ENCODE measurements at regions not wholly inside any gene's neighbourhood (a gene's known extent, or its start where the extent isn't known, plus 50 kb on each side); places are given as distances from the start of the nearest gene placed in this dataset.

DNA sequence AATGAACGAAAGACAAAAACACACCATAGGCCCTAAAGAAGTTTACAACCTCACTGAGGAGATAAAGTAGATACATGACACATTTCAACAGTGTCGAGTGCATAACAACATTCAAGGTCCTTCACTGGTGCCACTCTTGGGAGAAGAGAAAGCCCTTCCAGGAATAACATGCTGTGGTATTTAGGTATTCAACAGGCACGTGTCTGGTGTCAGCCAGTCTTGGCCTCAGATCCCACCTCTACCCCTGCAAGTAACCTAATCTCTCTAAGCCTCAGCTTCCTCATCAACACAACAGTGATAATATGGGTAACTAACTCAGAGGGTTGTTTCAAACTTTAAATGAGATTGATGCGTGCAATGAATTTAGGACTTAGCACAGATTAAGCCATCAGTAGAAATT, 235.0 kb upstream of the ZC3H12C start:
- TF ChIP-seq, protein P1, sequence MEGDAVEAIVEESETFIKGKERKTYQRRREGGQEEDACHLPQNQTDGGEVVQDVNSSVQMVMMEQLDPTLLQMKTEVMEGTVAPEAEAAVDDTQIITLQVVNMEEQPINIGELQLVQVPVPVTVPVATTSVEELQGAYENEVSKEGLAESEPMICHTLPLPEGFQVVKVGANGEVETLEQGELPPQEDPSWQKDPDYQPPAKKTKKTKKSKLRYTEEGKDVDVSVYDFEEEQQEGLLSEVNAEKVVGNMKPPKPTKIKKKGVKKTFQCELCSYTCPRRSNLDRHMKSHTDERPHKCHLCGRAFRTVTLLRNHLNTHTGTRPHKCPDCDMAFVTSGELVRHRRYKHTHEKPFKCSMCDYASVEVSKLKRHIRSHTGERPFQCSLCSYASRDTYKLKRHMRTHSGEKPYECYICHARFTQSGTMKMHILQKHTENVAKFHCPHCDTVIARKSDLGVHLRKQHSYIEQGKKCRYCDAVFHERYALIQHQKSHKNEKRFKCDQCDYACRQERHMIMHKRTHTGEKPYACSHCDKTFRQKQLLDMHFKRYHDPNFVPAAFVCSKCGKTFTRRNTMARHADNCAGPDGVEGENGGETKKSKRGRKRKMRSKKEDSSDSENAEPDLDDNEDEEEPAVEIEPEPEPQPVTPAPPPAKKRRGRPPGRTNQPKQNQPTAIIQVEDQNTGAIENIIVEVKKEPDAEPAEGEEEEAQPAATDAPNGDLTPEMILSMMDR (CRISPR knock-in tag; IDR thresholded peaks at IDR 0.05) = no peak
- TF ChIP-seq SRF (IDR thresholded peaks at IDR 0.05; ENCODE audit: low read depth, low read length) = no peak
- TF ChIP-seq ZSCAN29 (CRISPR knock-in tag; conservative IDR thresholded peaks at IDR 0.05) = no peak
- no peak for TF ChIP-seq ZNF138 (CRISPR knock-in tag; IDR thresholded peaks at IDR 0.05; ENCODE audit: low read depth)
- no peak for TF ChIP-seq ZNF256 (CRISPR knock-in tag; conservative IDR thresholded peaks at IDR 0.05)

Data from HepG2 (cell line).